OCI-LY1 (cell line): ENCODE measurements at regions not wholly inside any gene's neighbourhood (a gene's known extent, or its start where the extent isn't known, plus 50 kb on each side); places are given as distances from the start of the nearest gene placed in this dataset.

Experiments
- H2AFZ ChIP-seq: fragments of 200-600 bp; sonication (generic), shearing (Covaris generic); 2 replicates; pipeline ENCODE4 v1.6.0; 2014; ENCODE audit warnings: antibody characterized with exemption, mild to moderate bottlenecking, low read length
- H3F3A ChIP-seq: fragments of 200-600 bp; sonication (generic), shearing (Covaris generic); 2 replicates; pipeline ENCODE4 v1.6.0; 2014; ENCODE audit warnings: mild to moderate bottlenecking, antibody characterized with exemption, low read length, moderate library complexity; ENCODE audit not compliant: insufficient read depth
- H3K27ac ChIP-seq: fragments of 200-600 bp; sonication (generic); 2 replicates; pipeline ENCODE4 v1.5.1; 2014; ENCODE audit warnings: low read length, mixed run types, mild to moderate bottlenecking, low read depth; ENCODE audit not compliant: poor library complexity, severe bottlenecking
- H3K27me3 ChIP-seq: fragments of 200-600 bp; sonication (generic); 2 replicates; pipeline ENCODE4 v1.6.0; 2014; ENCODE audit warnings: antibody characterized with exemption, mild to moderate bottlenecking, low read length, moderate library complexity; ENCODE audit not compliant: insufficient read depth
- H3K36me3 ChIP-seq: fragments of 200-600 bp; sonication (generic); 2 replicates; pipeline ENCODE4 v1.6.1; 2014; ENCODE audit warnings: mild to moderate bottlenecking, antibody characterized with exemption, low read length, moderate library complexity, mixed read lengths; ENCODE audit not compliant: insufficient read depth
- H3K4me1 ChIP-seq: fragments of 200-600 bp; sonication (generic); 2 replicates; pipeline ENCODE4 v1.5.1; 2014; ENCODE audit warnings: mild to moderate bottlenecking, low read length, moderate library complexity; ENCODE audit not compliant: insufficient read depth, severe bottlenecking
- H3K4me2 ChIP-seq: fragments of 200-600 bp; sonication (generic), shearing (Covaris generic); 2 replicates; pipeline ENCODE4 v1.6.1; 2014; ENCODE audit warnings: low read length
- H3K4me3 ChIP-seq: fragments of 200-600 bp; sonication (generic); 2 replicates; pipeline ENCODE4 v1.5.1; 2014; ENCODE audit warnings: low read length, low read depth, mild to moderate bottlenecking, mixed read lengths; ENCODE audit not compliant: poor library complexity, severe bottlenecking
- H3K79me2 ChIP-seq: fragments of 200-600 bp; shearing (Covaris generic); 2 replicates; pipeline ENCODE4 v1.6.1; 2016; ENCODE audit warnings: mixed run types, low read length, mixed read lengths; ENCODE audit not compliant: insufficient read depth
- H3K9ac ChIP-seq: fragments of 200-600 bp; sonication (generic), shearing (Covaris generic); 2 replicates; pipeline ENCODE4 v1.6.1; 2014; ENCODE audit warnings: mild to moderate bottlenecking, low read length, mixed read lengths
- H3K9me2 ChIP-seq: fragments of 200-600 bp; sonication (generic), shearing (Covaris generic); 2 replicates; pipeline ENCODE4 v1.6.1; 2014; ENCODE audit warnings: low read depth, mild to moderate bottlenecking, low read length, mixed read lengths
- H3K9me3 ChIP-seq: fragments of 200-600 bp; shearing (Covaris generic); 2 replicates; pipeline ENCODE4 v1.6.1; 2014; ENCODE audit warnings: low read length, mixed read lengths
- H4K20me1 ChIP-seq: fragments of 200-600 bp; sonication (generic), shearing (Covaris generic); 2 replicates; pipeline ENCODE4 v1.6.0; 2016; ENCODE audit warnings: mild to moderate bottlenecking, low read length; ENCODE audit not compliant: insufficient read depth
- CTCF ChIP-seq: fragments of 200-600 bp; sonication (generic), shearing (Covaris generic); IDR thresholded peaks from 2 replicates; pipeline ENCODE4 v1.5.1; 2017; ENCODE audit warnings: mild to moderate bottlenecking, antibody characterized with exemption, low read length, moderate library complexity, mixed read lengths
- EZH2 ChIP-seq: fragments of 200-600 bp; sonication (generic), shearing (Covaris generic); IDR thresholded peaks from 2 replicates; pipeline ENCODE4 v1.8.0; 2017; ENCODE audit warnings: borderline replicate concordance, mixed run types, mild to moderate bottlenecking, antibody characterized with exemption, low read length, moderate library complexity, mixed read lengths

- Histone ChIP-seq H3K9ac (no peak overlapping the region), H3K36me3 (no peaks in the 10 kb centered on the region), H3K9me2 (no peaks in the 10 kb centered on the region), H2AFZ (no peak overlapping the region), H3K27me3 (no peaks in the 10 kb centered on the region), H3K4me3 (no peak overlapping the region), H3K4me2 (no peak overlapping the region), H3K27ac (no peak overlapping the region), H3F3A (no peaks in the 10 kb centered on the region), H3K4me1 (no peaks in the 10 kb centered on the region), H3K9me3 (no peaks in the 10 kb centered on the region), H3K79me2 (no peaks in the 10 kb centered on the region), H4K20me1 (no peaks in the 10 kb centered on the region)
- no peak for TF ChIP-seq EZH2
- no peak for TF ChIP-seq CTCF
These were observed 54.2 kb upstream of the TSPAN5 start for GRCh38 chr4:98712607-98713006.

GRCh38 chr4:98711526-98711925 is 53.1 kb upstream of the TSPAN5 start:
- Histone ChIP-seq H3K36me3 (no peaks in the 10 kb centered on the region), H3K4me3 (no peak overlapping the region), H3K9ac (no peak overlapping the region), H3F3A (no peaks in the 10 kb centered on the region), H4K20me1 (no peaks in the 10 kb centered on the region), H3K4me1 (no peaks in the 10 kb centered on the region), H3K9me3 (no peaks in the 10 kb centered on the region), H3K4me2 (no peak overlapping the region), H3K9me2 (no peaks in the 10 kb centered on the region), H2AFZ (no peak overlapping the region), H3K79me2 (no peaks in the 10 kb centered on the region), H3K27me3 (no peaks in the 10 kb centered on the region), H3K27ac (no peak overlapping the region)
- TF ChIP-seq EZH2, result no peak
- TF ChIP-seq CTCF, result no peak

GRCh38 chr4:98710831-98711230 is 52.4 kb upstream of the TSPAN5 start:
- no peak overlapping the region for H3K27ac ChIP-seq
- no peak overlapping the region for H2AFZ ChIP-seq
- H3K9me3 ChIP-seq, result no peaks in the 10 kb centered on the region
- H3K4me3 ChIP-seq, result no peak overlapping the region
- H3K36me3 ChIP-seq, result no peaks in the 10 kb centered on the region
- H3F3A ChIP-seq, result no peaks in the 10 kb centered on the region
- H3K4me2 ChIP-seq, result no peak overlapping the region
- H3K4me1 ChIP-seq, result no peaks in the 10 kb centered on the region
- no peaks in the 10 kb centered on the region for H3K79me2 ChIP-seq
- TF ChIP-seq CTCF (no peak), EZH2 (no peak)
- no peaks in the 10 kb centered on the region for H4K20me1 ChIP-seq
- H3K9me2 ChIP-seq, result no peaks in the 10 kb centered on the region
- H3K27me3 ChIP-seq, result no peaks in the 10 kb centered on the region
- no peak overlapping the region for H3K9ac ChIP-seq
